ENCODE measurements at regions not wholly inside any gene's neighbourhood (a gene's known extent, or its start where the extent isn't known, plus 50 kb on each side); places are given as distances from the start of the nearest gene placed in this dataset.

DNA sequence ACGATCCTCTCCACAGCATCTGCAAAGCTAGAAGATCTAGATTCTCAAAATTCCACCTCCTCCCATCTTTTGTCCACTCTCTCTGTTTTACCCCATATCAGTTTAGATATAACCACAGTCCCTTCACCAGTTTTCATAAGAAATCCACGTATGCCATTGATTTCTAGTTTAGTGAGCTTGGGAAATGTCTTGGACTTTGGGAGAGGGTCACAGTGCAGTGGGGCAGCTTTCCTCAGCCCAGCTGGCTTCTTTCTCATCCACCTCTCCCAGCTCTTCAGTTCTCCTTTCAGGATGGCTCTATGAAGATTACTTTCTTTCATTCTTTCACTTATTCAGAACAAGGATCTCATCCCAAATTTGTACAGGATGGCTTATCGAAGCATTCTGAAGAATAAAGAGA is 203.9 kb upstream of the ADCY2 start:
- no peak for TF ChIP-seq POLR2A (IDR thresholded peaks at IDR 0.05; ENCODE audit: low read depth, low read length)
- no peak for TF ChIP-seq POLR2AphosphoS5 (IDR thresholded peaks at IDR 0.05; ENCODE audit: low read depth, low read length)
- no peak for TF ChIP-seq TAF1 (IDR thresholded peaks at IDR 0.05; ENCODE audit: borderline replicate concordance, low read depth, low read length)

Measured in GM12892 (cell line).